ENCODE measurements at regions not wholly inside any gene's neighbourhood (a gene's known extent, or its start where the extent isn't known, plus 50 kb on each side); places are given as distances from the start of the nearest gene placed in this dataset.

- Histone ChIP-seq H3K4me2 (no peak overlapping the region), H2AFZ (no peak overlapping the region), H3K79me2 (replicated peaks; ENCODE audit: insufficient read depth) (no peaks in the 10 kb centered on the region), H3K36me3 (ENCODE audit: insufficient read depth) (0 out of 2 replicates have a peak, but pooled peaks cover 5% of the 10 kb centered on the region), H3K4me3 (no peak overlapping the region), H3K27me3 (ENCODE audit: insufficient read depth) (no peaks in the 10 kb centered on the region), H3F3A (replicated peaks; ENCODE audit: low read depth) (no peaks in the 10 kb centered on the region), H3K27ac (ENCODE audit: low read depth) (no peak overlapping the region), H4K20me1 (replicated peaks; ENCODE audit: insufficient read depth) (no peaks in the 10 kb centered on the region), H3K9me2 (ENCODE audit: insufficient read depth) (no peaks in the 10 kb centered on the region), H3K4me1 (ENCODE audit: insufficient read depth) (no peaks in the 10 kb centered on the region)
- TF ChIP-seq EZH2 (IDR thresholded peaks at IDR 0.05; ENCODE audit: low read depth, unreplicated experiment) (no peak), POLR2AphosphoS5 (IDR thresholded peaks at IDR 0.05; ENCODE audit: low read depth) (no peak), ETS1 (IDR thresholded peaks at IDR 0.05) (no peak), JUNB (IDR thresholded peaks at IDR 0.05; ENCODE audit: unreplicated experiment) (no peak), NANOG (IDR thresholded peaks at IDR 0.05; ENCODE audit: borderline replicate concordance) (no peak), ZNF331 (CRISPR knock-in tag; IDR thresholded peaks at IDR 0.05; ENCODE audit: low read depth) (no peak), REST (IDR thresholded peaks at IDR 0.05; ENCODE audit: unreplicated experiment) (no peak), STAT1 (IDR thresholded peaks at IDR 0.05; ENCODE audit: unreplicated experiment) (no peak), ZNF114 (CRISPR knock-in tag; IDR thresholded peaks at IDR 0.05) (no peak), CREB1 (CRISPR knock-in tag; IDR thresholded peaks at IDR 0.05; ENCODE audit: low read depth) (no peak)
- TF ChIP-seq, protein P1, sequence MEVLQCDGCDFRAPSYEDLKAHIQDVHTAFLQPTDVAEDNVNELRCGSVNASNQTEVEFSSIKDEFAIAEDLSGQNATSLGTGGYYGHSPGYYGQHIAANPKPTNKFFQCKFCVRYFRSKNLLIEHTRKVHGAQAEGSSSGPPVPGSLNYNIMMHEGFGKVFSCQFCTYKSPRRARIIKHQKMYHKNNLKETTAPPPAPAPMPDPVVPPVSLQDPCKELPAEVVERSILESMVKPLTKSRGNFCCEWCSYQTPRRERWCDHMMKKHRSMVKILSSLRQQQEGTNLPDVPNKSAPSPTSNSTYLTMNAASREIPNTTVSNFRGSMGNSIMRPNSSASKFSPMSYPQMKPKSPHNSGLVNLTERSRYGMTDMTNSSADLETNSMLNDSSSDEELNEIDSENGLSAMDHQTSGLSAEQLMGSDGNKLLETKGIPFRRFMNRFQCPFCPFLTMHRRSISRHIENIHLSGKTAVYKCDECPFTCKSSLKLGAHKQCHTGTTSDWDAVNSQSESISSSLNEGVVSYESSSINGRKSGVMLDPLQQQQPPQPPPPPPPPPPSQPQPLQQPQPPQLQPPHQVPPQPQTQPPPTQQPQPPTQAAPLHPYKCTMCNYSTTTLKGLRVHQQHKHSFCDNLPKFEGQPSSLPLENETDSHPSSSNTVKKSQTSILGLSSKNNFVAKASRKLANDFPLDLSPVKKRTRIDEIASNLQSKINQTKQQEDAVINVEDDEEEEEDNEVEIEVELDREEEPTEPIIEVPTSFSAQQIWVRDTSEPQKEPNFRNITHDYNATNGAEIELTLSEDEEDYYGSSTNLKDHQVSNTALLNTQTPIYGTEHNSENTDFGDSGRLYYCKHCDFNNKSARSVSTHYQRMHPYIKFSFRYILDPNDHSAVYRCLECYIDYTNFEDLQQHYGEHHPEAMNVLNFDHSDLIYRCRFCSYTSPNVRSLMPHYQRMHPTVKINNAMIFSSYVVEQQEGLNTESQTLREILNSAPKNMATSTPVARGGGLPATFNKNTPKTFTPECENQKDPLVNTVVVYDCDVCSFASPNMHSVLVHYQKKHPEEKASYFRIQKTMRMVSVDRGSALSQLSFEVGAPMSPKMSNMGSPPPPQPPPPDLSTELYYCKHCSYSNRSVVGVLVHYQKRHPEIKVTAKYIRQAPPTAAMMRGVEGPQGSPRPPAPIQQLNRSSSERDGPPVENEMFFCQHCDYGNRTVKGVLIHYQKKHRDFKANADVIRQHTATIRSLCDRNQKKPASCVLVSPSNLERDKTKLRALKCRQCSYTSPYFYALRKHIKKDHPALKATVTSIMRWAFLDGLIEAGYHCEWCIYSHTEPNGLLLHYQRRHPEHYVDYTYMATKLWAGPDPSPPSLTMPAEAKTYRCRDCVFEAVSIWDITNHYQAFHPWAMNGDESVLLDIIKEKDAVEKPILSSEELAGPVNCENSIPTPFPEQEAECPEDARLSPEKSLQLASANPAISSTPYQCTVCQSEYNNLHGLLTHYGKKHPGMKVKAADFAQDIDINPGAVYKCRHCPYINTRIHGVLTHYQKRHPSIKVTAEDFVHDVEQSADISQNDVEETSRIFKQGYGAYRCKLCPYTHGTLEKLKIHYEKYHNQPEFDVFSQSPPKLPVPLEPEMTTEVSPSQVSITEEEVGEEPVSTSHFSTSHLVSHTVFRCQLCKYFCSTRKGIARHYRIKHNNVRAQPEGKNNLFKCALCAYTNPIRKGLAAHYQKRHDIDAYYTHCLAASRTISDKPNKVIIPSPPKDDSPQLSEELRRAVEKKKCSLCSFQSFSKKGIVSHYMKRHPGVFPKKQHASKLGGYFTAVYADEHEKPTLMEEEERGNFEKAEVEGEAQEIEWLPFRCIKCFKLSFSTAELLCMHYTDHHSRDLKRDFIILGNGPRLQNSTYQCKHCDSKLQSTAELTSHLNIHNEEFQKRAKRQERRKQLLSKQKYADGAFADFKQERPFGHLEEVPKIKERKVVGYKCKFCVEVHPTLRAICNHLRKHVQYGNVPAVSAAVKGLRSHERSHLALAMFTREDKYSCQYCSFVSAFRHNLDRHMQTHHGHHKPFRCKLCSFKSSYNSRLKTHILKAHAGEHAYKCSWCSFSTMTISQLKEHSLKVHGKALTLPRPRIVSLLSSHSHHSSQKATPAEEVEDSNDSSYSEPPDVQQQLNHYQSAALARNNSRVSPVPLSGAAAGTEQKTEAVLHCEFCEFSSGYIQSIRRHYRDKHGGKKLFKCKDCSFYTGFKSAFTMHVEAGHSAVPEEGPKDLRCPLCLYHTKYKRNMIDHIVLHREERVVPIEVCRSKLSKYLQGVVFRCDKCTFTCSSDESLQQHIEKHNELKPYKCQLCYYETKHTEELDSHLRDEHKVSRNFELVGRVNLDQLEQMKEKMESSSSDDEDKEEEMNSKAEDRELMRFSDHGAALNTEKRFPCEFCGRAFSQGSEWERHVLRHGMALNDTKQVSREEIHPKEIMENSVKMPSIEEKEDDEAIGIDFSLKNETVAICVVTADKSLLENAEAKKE (CRISPR knock-in tag; IDR thresholded peaks at IDR 0.05): no peak
- TF ChIP-seq, protein P2, sequence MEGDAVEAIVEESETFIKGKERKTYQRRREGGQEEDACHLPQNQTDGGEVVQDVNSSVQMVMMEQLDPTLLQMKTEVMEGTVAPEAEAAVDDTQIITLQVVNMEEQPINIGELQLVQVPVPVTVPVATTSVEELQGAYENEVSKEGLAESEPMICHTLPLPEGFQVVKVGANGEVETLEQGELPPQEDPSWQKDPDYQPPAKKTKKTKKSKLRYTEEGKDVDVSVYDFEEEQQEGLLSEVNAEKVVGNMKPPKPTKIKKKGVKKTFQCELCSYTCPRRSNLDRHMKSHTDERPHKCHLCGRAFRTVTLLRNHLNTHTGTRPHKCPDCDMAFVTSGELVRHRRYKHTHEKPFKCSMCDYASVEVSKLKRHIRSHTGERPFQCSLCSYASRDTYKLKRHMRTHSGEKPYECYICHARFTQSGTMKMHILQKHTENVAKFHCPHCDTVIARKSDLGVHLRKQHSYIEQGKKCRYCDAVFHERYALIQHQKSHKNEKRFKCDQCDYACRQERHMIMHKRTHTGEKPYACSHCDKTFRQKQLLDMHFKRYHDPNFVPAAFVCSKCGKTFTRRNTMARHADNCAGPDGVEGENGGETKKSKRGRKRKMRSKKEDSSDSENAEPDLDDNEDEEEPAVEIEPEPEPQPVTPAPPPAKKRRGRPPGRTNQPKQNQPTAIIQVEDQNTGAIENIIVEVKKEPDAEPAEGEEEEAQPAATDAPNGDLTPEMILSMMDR (conservative IDR thresholded peaks at IDR 0.05; ENCODE audit: low read depth in 2 of 2): no peak
- Mint-ChIP-seq H3K27me3 (ENCODE audit: insufficient read depth, low read depth, poor library complexity) (no peaks in the 10 kb centered on the region), H3K4me1 (no peaks in the 10 kb centered on the region), H3K9me3 (peaks cover 100% of the 10 kb centered on the region), H3K4me3 (no peak overlapping the region), H3K36me3 (ENCODE audit: low read depth) (peaks cover 52% of the 10 kb centered on the region), H3K27ac (no peak overlapping the region)
- ATAC-seq (no peak), DNase-seq (ENCODE audit: low spot score) (no peak)
Measured at GRCh38 chr14:106511800-106512198, 985.4 kb downstream of the TMEM121 start.
